OCI-LY1 (cell line): ENCODE measurements at regions not wholly inside any gene's neighbourhood (a gene's known extent, or its start where the extent isn't known, plus 50 kb on each side); places are given as distances from the start of the nearest gene placed in this dataset.
"Not testable (repeated sequence)": the region's sequence is repeated elsewhere in the genome, so short reads cannot be mapped to it uniquely, and the experiment has no call there.

Source experiments
- H2AFZ ChIP-seq: fragments of 200-600 bp; sonication (generic), shearing (Covaris generic); 2 replicates; pipeline ENCODE4 v1.6.0; 2014; ENCODE audit warnings: antibody characterized with exemption, mild to moderate bottlenecking, low read length
- H3F3A ChIP-seq: fragments of 200-600 bp; sonication (generic), shearing (Covaris generic); 2 replicates; pipeline ENCODE4 v1.6.0; 2014; ENCODE audit warnings: mild to moderate bottlenecking, antibody characterized with exemption, low read length, moderate library complexity; ENCODE audit not compliant: insufficient read depth
- H3K27ac ChIP-seq: fragments of 200-600 bp; sonication (generic); 2 replicates; pipeline ENCODE4 v1.5.1; 2014; ENCODE audit warnings: low read length, mixed run types, mild to moderate bottlenecking, low read depth; ENCODE audit not compliant: poor library complexity, severe bottlenecking
- H3K27me3 ChIP-seq: fragments of 200-600 bp; sonication (generic); 2 replicates; pipeline ENCODE4 v1.6.0; 2014; ENCODE audit warnings: antibody characterized with exemption, mild to moderate bottlenecking, low read length, moderate library complexity; ENCODE audit not compliant: insufficient read depth
- H3K36me3 ChIP-seq: fragments of 200-600 bp; sonication (generic); 2 replicates; pipeline ENCODE4 v1.6.1; 2014; ENCODE audit warnings: mild to moderate bottlenecking, antibody characterized with exemption, low read length, moderate library complexity, mixed read lengths; ENCODE audit not compliant: insufficient read depth
- H3K4me1 ChIP-seq: fragments of 200-600 bp; sonication (generic); 2 replicates; pipeline ENCODE4 v1.5.1; 2014; ENCODE audit warnings: mild to moderate bottlenecking, low read length, moderate library complexity; ENCODE audit not compliant: insufficient read depth, severe bottlenecking
- H3K4me2 ChIP-seq: fragments of 200-600 bp; sonication (generic), shearing (Covaris generic); 2 replicates; pipeline ENCODE4 v1.6.1; 2014; ENCODE audit warnings: low read length
- H3K4me3 ChIP-seq: fragments of 200-600 bp; sonication (generic); 2 replicates; pipeline ENCODE4 v1.5.1; 2014; ENCODE audit warnings: low read length, low read depth, mild to moderate bottlenecking, mixed read lengths; ENCODE audit not compliant: poor library complexity, severe bottlenecking
- H3K79me2 ChIP-seq: fragments of 200-600 bp; shearing (Covaris generic); 2 replicates; pipeline ENCODE4 v1.6.1; 2016; ENCODE audit warnings: mixed run types, low read length, mixed read lengths; ENCODE audit not compliant: insufficient read depth
- H3K9ac ChIP-seq: fragments of 200-600 bp; sonication (generic), shearing (Covaris generic); 2 replicates; pipeline ENCODE4 v1.6.1; 2014; ENCODE audit warnings: mild to moderate bottlenecking, low read length, mixed read lengths
- H3K9me2 ChIP-seq: fragments of 200-600 bp; sonication (generic), shearing (Covaris generic); 2 replicates; pipeline ENCODE4 v1.6.1; 2014; ENCODE audit warnings: low read depth, mild to moderate bottlenecking, low read length, mixed read lengths
- H3K9me3 ChIP-seq: fragments of 200-600 bp; shearing (Covaris generic); 2 replicates; pipeline ENCODE4 v1.6.1; 2014; ENCODE audit warnings: low read length, mixed read lengths
- H4K20me1 ChIP-seq: fragments of 200-600 bp; sonication (generic), shearing (Covaris generic); 2 replicates; pipeline ENCODE4 v1.6.0; 2016; ENCODE audit warnings: mild to moderate bottlenecking, low read length; ENCODE audit not compliant: insufficient read depth
- EZH2 ChIP-seq: fragments of 200-600 bp; sonication (generic), shearing (Covaris generic); IDR thresholded peaks from 2 replicates; pipeline ENCODE4 v1.8.0; 2017; ENCODE audit warnings: borderline replicate concordance, mixed run types, mild to moderate bottlenecking, antibody characterized with exemption, low read length, moderate library complexity, mixed read lengths
- TF ChIP-seq, protein P1 (sequence below): fragments of 200-600 bp; sonication (generic), shearing (Covaris generic); IDR thresholded peaks from 2 replicates; pipeline ENCODE4 v1.5.1; 2017; ENCODE audit warnings: mild to moderate bottlenecking, antibody characterized with exemption, low read length, moderate library complexity, mixed read lengths

DNA sequence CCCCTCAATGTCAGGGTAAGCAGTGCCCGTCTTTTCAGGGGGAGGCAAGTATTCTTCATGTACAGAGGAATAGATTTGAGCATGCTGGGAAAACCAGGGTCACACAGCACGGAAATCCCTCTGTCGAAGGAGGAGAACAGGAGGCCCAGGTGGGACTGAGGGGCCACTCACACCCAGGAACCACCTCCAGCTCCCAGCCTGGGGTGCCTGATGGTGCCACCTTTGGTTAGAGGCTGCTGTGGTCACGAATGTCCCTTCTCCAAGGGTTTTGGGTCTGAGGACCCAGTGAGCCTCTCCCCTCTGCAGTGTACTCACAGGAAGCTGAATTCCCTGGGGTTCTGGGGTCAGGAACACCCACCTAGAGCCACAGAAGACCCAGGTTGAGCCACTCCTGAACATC lies 197.3 kb downstream of the ANKRD30B start:
- Histone ChIP-seq H3K4me1 (peaks cover 2% of the 10 kb centered on the region), H3K4me2 (no peak overlapping the region), H3K27ac (no peak overlapping the region), H2AFZ (no peak overlapping the region), H3K4me3 (no peak overlapping the region), H3K9ac (no peak overlapping the region), H3K36me3 (no peaks in the 10 kb centered on the region), H3K9me3 (no peaks in the 10 kb centered on the region), H4K20me1 (no peaks in the 10 kb centered on the region), H3K79me2 (no peaks in the 10 kb centered on the region), H3F3A (no peaks in the 10 kb centered on the region), H3K9me2 (no peaks in the 10 kb centered on the region), H3K27me3 (no peaks in the 10 kb centered on the region)
- TF ChIP-seq, protein P1, sequence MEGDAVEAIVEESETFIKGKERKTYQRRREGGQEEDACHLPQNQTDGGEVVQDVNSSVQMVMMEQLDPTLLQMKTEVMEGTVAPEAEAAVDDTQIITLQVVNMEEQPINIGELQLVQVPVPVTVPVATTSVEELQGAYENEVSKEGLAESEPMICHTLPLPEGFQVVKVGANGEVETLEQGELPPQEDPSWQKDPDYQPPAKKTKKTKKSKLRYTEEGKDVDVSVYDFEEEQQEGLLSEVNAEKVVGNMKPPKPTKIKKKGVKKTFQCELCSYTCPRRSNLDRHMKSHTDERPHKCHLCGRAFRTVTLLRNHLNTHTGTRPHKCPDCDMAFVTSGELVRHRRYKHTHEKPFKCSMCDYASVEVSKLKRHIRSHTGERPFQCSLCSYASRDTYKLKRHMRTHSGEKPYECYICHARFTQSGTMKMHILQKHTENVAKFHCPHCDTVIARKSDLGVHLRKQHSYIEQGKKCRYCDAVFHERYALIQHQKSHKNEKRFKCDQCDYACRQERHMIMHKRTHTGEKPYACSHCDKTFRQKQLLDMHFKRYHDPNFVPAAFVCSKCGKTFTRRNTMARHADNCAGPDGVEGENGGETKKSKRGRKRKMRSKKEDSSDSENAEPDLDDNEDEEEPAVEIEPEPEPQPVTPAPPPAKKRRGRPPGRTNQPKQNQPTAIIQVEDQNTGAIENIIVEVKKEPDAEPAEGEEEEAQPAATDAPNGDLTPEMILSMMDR, result no peak

GRCh38 chr18:14945984-14946383 lies 198.0 kb downstream of the ANKRD30B start:
- Histone ChIP-seq H3K36me3 (no peaks in the 10 kb centered on the region), H3K79me2 (no peaks in the 10 kb centered on the region), H3K9me2 (no peaks in the 10 kb centered on the region), H3K4me3 (no peak overlapping the region), H3K27me3 (no peaks in the 10 kb centered on the region), H3K27ac (no peak overlapping the region), H2AFZ (no peak overlapping the region), H4K20me1 (no peaks in the 10 kb centered on the region), H3K9ac (no peak overlapping the region), H3K4me2 (no peak overlapping the region), H3K9me3 (no peaks in the 10 kb centered on the region), H3K4me1 (peaks cover 4% of the 10 kb centered on the region), H3F3A (no peaks in the 10 kb centered on the region)
- TF ChIP-seq EZH2, result no peak
- TF ChIP-seq, protein P1, result no peak

DNA sequence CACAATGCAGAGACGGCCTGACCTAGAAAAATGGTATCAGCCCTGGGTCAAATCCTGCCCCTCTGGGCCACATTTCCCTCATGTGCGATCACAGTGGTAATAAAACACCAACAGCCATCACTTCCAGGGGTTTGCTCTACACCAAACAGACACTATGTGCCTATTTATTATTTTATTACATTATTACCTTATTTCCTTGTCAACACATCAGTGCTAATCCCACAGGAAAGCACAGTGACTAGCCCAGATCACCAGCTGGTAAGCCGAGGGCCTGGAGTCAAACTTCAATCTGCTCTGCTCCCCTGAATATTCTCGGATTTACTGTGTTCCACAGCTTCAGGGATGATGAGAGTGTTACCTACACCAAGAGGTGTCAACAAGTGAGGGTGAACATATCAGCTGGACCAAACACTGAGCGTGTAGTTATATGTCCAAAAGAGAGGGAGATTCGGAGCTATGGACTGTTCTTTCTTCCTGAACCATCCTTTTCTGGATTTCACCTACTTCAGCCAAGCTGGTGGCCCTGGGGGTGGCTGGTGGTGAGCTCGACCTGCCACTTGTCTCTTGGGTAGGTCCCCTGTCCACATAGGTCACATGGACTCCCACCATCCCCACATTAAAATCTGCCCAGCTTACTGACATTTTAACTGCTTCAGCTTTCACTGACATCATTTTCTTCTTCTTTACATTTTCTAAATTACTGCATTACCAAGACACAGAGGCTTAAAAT lies 198.9 kb downstream of the ANKRD30B start:
- not testable (repeated sequence) for H3K79me2 ChIP-seq, H3K9me3 ChIP-seq, H3K36me3 ChIP-seq, H3K4me2 ChIP-seq, H4K20me1 ChIP-seq, H3K9me2 ChIP-seq, H3K9ac ChIP-seq, H3K27me3 ChIP-seq, H3K4me3 ChIP-seq, H2AFZ ChIP-seq, H3F3A ChIP-seq, H3K27ac ChIP-seq, H3K4me1 ChIP-seq

- TF ChIP-seq, protein P1, result no peak
- no peak for TF ChIP-seq EZH2
- Histone ChIP-seq H3K27ac (no peak overlapping the region), H3K4me1 (peaks cover 4% of the 10 kb centered on the region), H3K9ac (no peak overlapping the region), H3K4me3 (no peak overlapping the region), H3K27me3 (no peaks in the 10 kb centered on the region), H3K9me2 (no peaks in the 10 kb centered on the region), H3K9me3 (no peaks in the 10 kb centered on the region), H2AFZ (no peak overlapping the region), H3K79me2 (no peaks in the 10 kb centered on the region), H3F3A (no peaks in the 10 kb centered on the region), H3K4me2 (no peak overlapping the region), H3K36me3 (no peaks in the 10 kb centered on the region), H4K20me1 (no peaks in the 10 kb centered on the region)
Observed at GRCh38 chr18:14947482-14948162, 199.7 kb downstream of the ANKRD30B start.
